CD4-positive, CD25-positive, alpha-beta regulatory T cell (primary cell): ENCODE measurements at regions not wholly inside any gene's neighbourhood (a gene's known extent, or its start where the extent isn't known, plus 50 kb on each side); places are given as distances from the start of the nearest gene placed in this dataset.
"Not testable (repeated sequence)": the region's sequence is repeated elsewhere in the genome, so short reads cannot be mapped to it uniquely, and the experiment has no call there.

Source experiments
- ATAC-seq, 2 donors: fragments of 150-1000 bp; cut with Tn5 transposase; one replicate each; pipeline ENCODE4 v1.10.0; 2021; ENCODE audit warnings: low read depth in 2 of 2, moderate number of reproducible peaks in 2 of 2, moderate library complexity in 1 of 2
- DNase-seq, 3 donors: peaks; one replicate each; pipeline versions ENCODE4 v3.0.0 to v3.0.0-alpha.2; 2012 to 2022; ENCODE audit warnings: mixed read lengths in 1 of 3
- H3K27ac ChIP-seq: one replicate; pipeline ENCODE4 v1.7.0; 2013; ENCODE audit warnings: mild to moderate bottlenecking, low read length; ENCODE audit not compliant: insufficient read depth, poor library complexity, severe bottlenecking
- H3K27me3 ChIP-seq: one replicate; pipeline ENCODE4 v1.7.0; 2013; ENCODE audit warnings: low read length; ENCODE audit not compliant: control insufficient read depth, insufficient read depth
- H3K36me3 ChIP-seq: one replicate; pipeline ENCODE4 v1.7.0; 2013; ENCODE audit warnings: mild to moderate bottlenecking, low read length, moderate library complexity; ENCODE audit not compliant: control insufficient read depth, insufficient read depth
- H3K4me1 ChIP-seq: 2 replicates; pipeline ENCODE4 v1.7.0; 2013; ENCODE audit warnings: mild to moderate bottlenecking, low read length; ENCODE audit not compliant: insufficient read depth, control insufficient read depth, poor library complexity, severe bottlenecking
- H3K4me3 ChIP-seq: one replicate; pipeline ENCODE4 v1.7.0; 2013; ENCODE audit warnings: low read depth, mild to moderate bottlenecking, low read length, moderate library complexity
- H3K9me3 ChIP-seq, 2 experiments: 1 replicate in 1 of 2; 2 replicates in 1 of 2; pipeline ENCODE4 v1.7.0; 2013; ENCODE audit warnings: low read length in 2 of 2, mild to moderate bottlenecking in 1 of 2, moderate library complexity in 1 of 2; ENCODE audit not compliant: control insufficient read depth in 2 of 2
- H3K27ac Mint-ChIP-seq, 3 donors: one replicate each; pipeline ENCODE4 v1.8.0; 2020 to 2022; ENCODE audit warnings: mild to moderate bottlenecking in 3 of 3, mixed read lengths in 3 of 3, moderate library complexity in 2 of 3
- H3K27me3 Mint-ChIP-seq: one replicate; pipeline ENCODE4 v1.8.0; 2022; ENCODE audit warnings: mild to moderate bottlenecking, mixed read lengths
- H3K36me3 Mint-ChIP-seq: one replicate; pipeline ENCODE4 v1.8.0; 2020; ENCODE audit warnings: mixed read lengths
- H3K4me1 Mint-ChIP-seq, 4 donors: one replicate each; pipeline ENCODE4 v1.8.0; 2020 to 2022; ENCODE audit warnings: mixed read lengths in 4 of 4, mild to moderate bottlenecking in 1 of 4
- H3K4me3 Mint-ChIP-seq, 4 donors: one replicate each; pipeline ENCODE4 v1.8.0; 2020 to 2022; ENCODE audit warnings: mild to moderate bottlenecking in 4 of 4, mixed read lengths in 4 of 4, moderate library complexity in 3 of 4
- H3K9me3 Mint-ChIP-seq, 7 donors: one replicate each; pipeline ENCODE4 v1.8.0; 2020 to 2022; ENCODE audit warnings: mixed read lengths in 7 of 7, mild to moderate bottlenecking in 3 of 7, moderate library complexity in 2 of 7

DNA sequence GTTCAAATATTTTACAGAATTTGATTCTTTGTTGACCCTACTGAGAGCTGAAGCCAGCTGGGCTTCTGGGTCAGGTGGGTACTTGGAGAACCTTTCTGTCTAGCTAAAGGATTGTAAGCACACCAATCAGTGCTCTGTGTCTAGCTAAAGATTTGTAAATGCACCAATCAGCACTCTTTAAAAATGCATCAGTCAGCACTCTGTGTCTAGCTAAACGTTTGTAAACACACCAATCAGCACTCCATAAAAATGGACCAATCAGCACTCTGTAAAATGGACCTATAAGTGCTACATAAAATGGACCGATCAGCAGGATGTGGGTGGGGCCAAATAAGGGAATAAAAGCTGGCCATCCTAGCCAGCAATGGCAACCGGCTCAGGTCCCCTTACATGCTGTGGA is 76.4 kb upstream of the TMSB4Y start:
- H3K4me3 Mint-ChIP-seq, H3K27me3 ChIP-seq, H3K4me3 ChIP-seq, H3K36me3 Mint-ChIP-seq, H3K4me1 Mint-ChIP-seq, H3K9me3 ChIP-seq, H3K27ac Mint-ChIP-seq, DNase-seq, H3K27ac ChIP-seq, H3K27me3 Mint-ChIP-seq, H3K9me3 Mint-ChIP-seq, ATAC-seq, H3K4me1 ChIP-seq, H3K36me3 ChIP-seq: not testable (repeated sequence)

GRCh38 chrY:13615943-13616304 is 87.8 kb upstream of the TMSB4Y start:
- no peaks in the 10 kb centered on the region for H3K36me3 ChIP-seq
- H3K36me3 Mint-ChIP-seq, result no peaks in the 10 kb centered on the region

DNA sequence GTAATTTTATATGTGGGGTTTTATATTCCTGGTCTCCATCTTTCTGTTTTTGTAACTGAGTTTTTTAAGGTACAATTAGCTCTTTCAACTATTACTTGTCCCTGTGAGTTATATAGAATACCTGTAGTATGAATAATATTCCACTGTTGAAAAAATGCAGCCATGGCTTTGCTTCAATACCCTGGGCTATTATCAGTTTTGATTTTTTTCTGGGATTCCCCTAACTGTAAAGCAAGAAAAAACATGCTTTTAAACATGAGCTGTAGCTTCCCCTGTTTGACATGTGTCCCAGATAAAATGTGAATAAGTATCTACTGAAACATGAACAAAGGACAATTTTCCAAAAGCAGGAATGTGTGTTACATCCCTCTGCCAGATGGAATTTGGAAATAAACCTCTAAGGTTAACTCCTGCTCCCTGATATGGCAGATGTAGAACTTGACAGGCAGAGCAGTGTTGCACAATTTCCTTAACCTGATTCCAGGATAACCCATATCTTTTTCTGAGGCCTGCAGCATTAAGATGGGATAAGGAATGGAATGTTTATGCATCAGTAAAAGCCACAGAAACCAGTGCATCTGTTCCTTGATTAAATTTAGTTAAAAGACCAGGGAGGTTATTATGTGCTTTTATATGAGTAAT is 88.3 kb upstream of the TMSB4Y start:
- Mint-ChIP-seq H3K27me3 (no peaks in the 10 kb centered on the region), H3K4me1 (no peaks in the 10 kb centered on the region)

More at GRCh38 chrY:13615943-13616304, 87.8 kb upstream of the TMSB4Y start:
- H3K27ac Mint-ChIP-seq, result no peak overlapping the region
- DNase-seq (no peak), ATAC-seq (no peak)
- no peaks in the 10 kb centered on the region for H3K9me3 ChIP-seq
- no peaks in the 10 kb centered on the region for H3K4me1 Mint-ChIP-seq
- H3K4me3 Mint-ChIP-seq, result no peak overlapping the region
- H3K27me3 ChIP-seq, result no peaks in the 10 kb centered on the region
- H3K27ac ChIP-seq, result no peak overlapping the region
- H3K4me1 ChIP-seq, result no peaks in the 10 kb centered on the region
- H3K9me3 Mint-ChIP-seq, result no peaks in the 10 kb centered on the region
- no peak overlapping the region for H3K4me3 ChIP-seq
- no peaks in the 10 kb centered on the region for H3K27me3 Mint-ChIP-seq

DNA sequence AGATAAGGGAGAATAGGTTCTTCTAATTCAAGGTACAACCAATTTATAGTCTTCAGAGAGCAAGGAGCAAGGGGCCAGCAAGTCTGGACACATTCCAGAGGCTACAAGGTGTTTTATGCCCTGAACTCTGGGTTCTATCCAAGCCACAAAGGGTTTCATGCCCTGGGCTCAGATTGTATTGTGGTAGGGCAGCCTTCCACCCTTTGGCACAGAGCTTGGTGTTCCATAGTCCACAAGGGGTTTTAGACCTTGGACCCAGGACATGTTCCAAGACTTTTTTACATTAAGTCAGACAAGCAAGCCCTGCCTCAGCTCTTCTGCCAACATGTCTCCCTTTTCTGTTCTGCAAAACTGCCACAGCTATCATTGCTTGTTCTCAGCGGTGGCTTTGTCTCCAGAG is 90.8 kb upstream of the TMSB4Y start:
- H3K27me3 ChIP-seq, result no peaks in the 10 kb centered on the region
- H3K9me3 Mint-ChIP-seq, result no peaks in the 10 kb centered on the region
- no peaks in the 10 kb centered on the region for H3K27me3 Mint-ChIP-seq
- no peaks in the 10 kb centered on the region for H3K36me3 Mint-ChIP-seq
- no peak overlapping the region for H3K4me3 ChIP-seq
- no peaks in the 10 kb centered on the region for H3K4me1 Mint-ChIP-seq
- no peak overlapping the region for H3K27ac Mint-ChIP-seq
- H3K4me3 Mint-ChIP-seq, result no peak overlapping the region
- no peak overlapping the region for H3K27ac ChIP-seq
- DNase-seq (no peak), ATAC-seq (no peak)
- no peaks in the 10 kb centered on the region for H3K9me3 ChIP-seq
- H3K4me1 ChIP-seq, result no peaks in the 10 kb centered on the region
- H3K36me3 ChIP-seq, result no peaks in the 10 kb centered on the region

More for the DNA sequence above, 88.3 kb upstream of the TMSB4Y start:
- no peaks in the 10 kb centered on the region for H3K36me3 Mint-ChIP-seq
- ATAC-seq (no peak), DNase-seq (no peak)
- no peaks in the 10 kb centered on the region for H3K4me1 ChIP-seq
- no peak overlapping the region for H3K27ac Mint-ChIP-seq
- H3K27me3 ChIP-seq, result no peaks in the 10 kb centered on the region
- no peak overlapping the region for H3K4me3 Mint-ChIP-seq
- H3K36me3 ChIP-seq, result no peaks in the 10 kb centered on the region
- H3K9me3 ChIP-seq, result no peaks in the 10 kb centered on the region
- H3K27ac ChIP-seq, result no peak overlapping the region
- no peaks in the 10 kb centered on the region for H3K9me3 Mint-ChIP-seq
- H3K4me3 ChIP-seq, result no peak overlapping the region

DNA sequence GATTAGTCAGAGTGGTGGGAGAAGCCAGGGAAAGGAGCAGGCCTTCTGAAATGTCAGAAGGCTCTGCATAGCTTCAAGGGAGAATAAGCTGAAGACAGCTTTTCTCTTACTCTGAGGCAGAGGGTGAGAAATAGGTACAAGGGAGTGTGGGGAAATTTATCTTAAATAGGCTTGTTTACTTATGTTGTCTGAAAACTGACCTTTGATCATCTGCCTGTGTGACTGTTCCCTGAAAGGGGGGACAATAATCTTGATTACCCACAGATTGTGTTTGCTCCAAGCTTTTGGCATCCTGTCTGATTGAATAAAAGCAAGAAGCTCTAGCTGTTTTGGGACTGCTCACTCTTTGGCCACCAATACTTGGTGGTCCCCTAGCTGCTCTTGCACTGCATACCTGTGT is 91.7 kb upstream of the TMSB4Y start:
- Histone ChIP-seq H3K4me1 (no peaks in the 10 kb centered on the region), H3K9me3 (no peaks in the 10 kb centered on the region), H3K36me3 (no peaks in the 10 kb centered on the region), H3K4me3 (no peak overlapping the region), H3K27me3 (no peaks in the 10 kb centered on the region), H3K27ac (no peak overlapping the region)
- no peak overlapping the region for H3K27ac Mint-ChIP-seq
- no peaks in the 10 kb centered on the region for H3K36me3 Mint-ChIP-seq
- H3K4me3 Mint-ChIP-seq, result no peak overlapping the region
- DNase-seq (no peak), ATAC-seq (no peak)
- H3K4me1 Mint-ChIP-seq, result no peaks in the 10 kb centered on the region
- H3K9me3 Mint-ChIP-seq, result no peaks in the 10 kb centered on the region
- H3K27me3 Mint-ChIP-seq, result no peaks in the 10 kb centered on the region

DNA sequence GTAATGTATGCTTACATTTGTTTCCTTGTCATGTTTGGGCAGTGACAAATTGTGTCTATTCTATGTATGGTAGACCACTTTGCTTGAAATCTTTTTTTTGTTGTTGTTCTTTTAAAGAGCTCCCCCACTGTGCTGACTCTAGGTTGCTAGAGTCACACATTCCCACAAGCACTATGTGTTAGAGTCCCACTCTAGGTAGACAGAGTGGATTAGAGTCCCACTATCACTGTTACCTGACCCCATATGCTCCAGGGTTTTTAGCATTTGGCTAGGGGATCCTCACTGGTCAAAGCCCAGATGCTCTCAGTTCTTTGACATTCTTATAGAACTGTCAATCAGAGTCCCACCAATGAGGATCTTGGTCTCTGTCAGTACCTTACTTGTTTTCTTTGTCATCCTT is 111.2 kb upstream of the TMSB4Y start:
- no peaks in the 10 kb centered on the region for H3K36me3 ChIP-seq
- no peak overlapping the region for H3K27ac Mint-ChIP-seq
- no peaks in the 10 kb centered on the region for H3K9me3 ChIP-seq
- no peaks in the 10 kb centered on the region for H3K27me3 Mint-ChIP-seq
- ATAC-seq, result no peak
- H3K4me1 ChIP-seq, result no peaks in the 10 kb centered on the region
- no peak overlapping the region for H3K27ac ChIP-seq
- no peaks in the 10 kb centered on the region for H3K27me3 ChIP-seq
- H3K4me1 Mint-ChIP-seq, result peaks cover 0 to 2% (median 0%) of the 10 kb centered on the region in 4 donors
- DNase-seq, result no peak
- H3K4me3 ChIP-seq, result no peak overlapping the region
- H3K36me3 Mint-ChIP-seq, result no peaks in the 10 kb centered on the region
- H3K9me3 Mint-ChIP-seq, result peaks cover 0 to 2% (median 0%) of the 10 kb centered on the region in 7 donors
- H3K4me3 Mint-ChIP-seq, result no peak overlapping the region

GRCh38 chrY:13570931-13571330 is 91.1 kb upstream of the UTY start:
- ATAC-seq, H3K4me3 Mint-ChIP-seq, H3K36me3 ChIP-seq, H3K9me3 ChIP-seq, DNase-seq, H3K4me1 ChIP-seq, H3K27me3 Mint-ChIP-seq, H3K27me3 ChIP-seq, H3K4me3 ChIP-seq, H3K36me3 Mint-ChIP-seq, H3K4me1 Mint-ChIP-seq, H3K9me3 Mint-ChIP-seq, H3K27ac ChIP-seq, H3K27ac Mint-ChIP-seq: not testable (repeated sequence)

DNA sequence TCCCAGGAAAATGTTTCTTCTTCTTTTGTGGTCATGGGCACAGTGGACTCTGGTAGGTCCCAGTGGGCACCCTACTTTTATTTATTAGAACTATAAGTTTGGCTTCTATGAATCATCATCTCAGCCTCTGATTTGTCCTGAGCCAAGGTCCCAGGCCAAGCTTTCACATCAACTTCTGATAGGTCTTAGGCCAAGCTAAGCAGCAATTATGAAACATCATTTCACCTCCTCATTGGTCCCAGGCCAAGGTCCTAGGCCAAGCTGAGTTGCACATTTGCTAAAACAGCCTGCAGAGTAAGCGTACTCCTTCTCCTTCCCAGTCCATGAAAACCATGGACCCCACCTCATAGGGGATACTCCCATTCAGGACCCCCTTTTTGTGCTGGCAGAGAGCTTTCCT is 87.4 kb upstream of the UTY start:
- H3K4me1 Mint-ChIP-seq, result no peaks in the 10 kb centered on the region
- ATAC-seq, result no peak
- Histone ChIP-seq H3K36me3 (no peaks in the 10 kb centered on the region), H3K9me3 (no peaks in the 10 kb centered on the region), H3K4me1 (no peaks in the 10 kb centered on the region), H3K4me3 (no peak overlapping the region), H3K27me3 (no peaks in the 10 kb centered on the region), H3K27ac (no peak overlapping the region)
- no peak overlapping the region for H3K4me3 Mint-ChIP-seq
- peaks cover 0 to 1% (median 0%) of the 10 kb centered on the region in 7 donors for H3K9me3 Mint-ChIP-seq
- H3K36me3 Mint-ChIP-seq, result no peaks in the 10 kb centered on the region
- DNase-seq, result no peak
- H3K27ac Mint-ChIP-seq, result no peak overlapping the region
- H3K27me3 Mint-ChIP-seq, result no peaks in the 10 kb centered on the region
